Astrocyte of the cerebellum (primary cell): ENCODE measurements at regions not wholly inside any gene's neighbourhood (a gene's known extent, or its start where the extent isn't known, plus 50 kb on each side); places are given as distances from the start of the nearest gene placed in this dataset.

Experiments
- DNase-seq: peaks from one replicate; pipeline ENCODE4 v3.0.0-alpha.2; 2011; ENCODE audit warnings: low read depth
- H3K4me3 ChIP-seq: 2 replicates; pipeline ENCODE4 v1.5.1; 2011; ENCODE audit warnings: mild to moderate bottlenecking, low read depth, low read length, moderate library complexity
- CTCF ChIP-seq: IDR thresholded peaks from 2 replicates; pipeline ENCODE4 v1.5.1; 2012; ENCODE audit warnings: low read length, low read depth, moderate library complexity, mild to moderate bottlenecking; ENCODE audit errors: missing control alignments
- in situ Hi-C: cut with HindIII; loops from 2 replicates; pipeline ENCODE4 v1.10.0; 2017; ENCODE audit warnings: low sequenced_read_pairs

- DNase-seq = no peak
- no peak overlapping the region for H3K4me3 ChIP-seq
- in situ Hi-C loops = no loop called here
- TF ChIP-seq CTCF = no peak
Measured at GRCh38 chr5:63228154-63228553, 649.5 kb downstream of the LRRC70 start.

- H3K4me3 ChIP-seq = no peak overlapping the region
- DNase-seq = no peak
- in situ Hi-C loops = no loop called here
- no peak for TF ChIP-seq CTCF
Measured at GRCh38 chr5:63220244-63220643, 641.6 kb downstream of the LRRC70 start.

GRCh38 chr5:63217422-63217821 lies 638.8 kb downstream of the LRRC70 start:
- TF ChIP-seq CTCF = no peak
- H3K4me3 ChIP-seq = no peak overlapping the region
- DNase-seq = no peak
- in situ Hi-C loops = no loop called here

- TF ChIP-seq CTCF = no peak
- in situ Hi-C loops = no loop called here
- H3K4me3 ChIP-seq = no peak overlapping the region
- DNase-seq = no peak
Measured at GRCh38 chr5:63213256-63213655, 634.6 kb downstream of the LRRC70 start.

GRCh38 chr5:63211448-63212132 lies 633.0 kb downstream of the LRRC70 start:
- no peak for DNase-seq
- TF ChIP-seq CTCF = no peak
- in situ Hi-C loops = no loop called here
- no peak overlapping the region for H3K4me3 ChIP-seq

GRCh38 chr5:63205976-63206375 lies 627.4 kb downstream of the LRRC70 start:
- in situ Hi-C loops = no loop called here
- DNase-seq = no peak
- H3K4me3 ChIP-seq = no peak overlapping the region
- TF ChIP-seq CTCF = no peak
